Astrocyte (in vitro differentiated cells and primary cell): ENCODE measurements at regions not wholly inside any gene's neighbourhood (a gene's known extent, or its start where the extent isn't known, plus 50 kb on each side); places are given as distances from the start of the nearest gene placed in this dataset.

Experiments used
- CTCF ChIP-seq: IDR thresholded peaks from 2 replicates; pipeline ENCODE4 v1.5.1; 2011; ENCODE audit warnings: low read depth, mild to moderate bottlenecking, inconsistent platforms, low read length, moderate library complexity; ENCODE audit not compliant: insufficient read depth
- EZH2 ChIP-seq: IDR thresholded peaks from 2 replicates; pipeline ENCODE4 v1.6.1; 2012; ENCODE audit warnings: mild to moderate bottlenecking, low read length, inconsistent platforms; ENCODE audit not compliant: insufficient read depth

DNA sequence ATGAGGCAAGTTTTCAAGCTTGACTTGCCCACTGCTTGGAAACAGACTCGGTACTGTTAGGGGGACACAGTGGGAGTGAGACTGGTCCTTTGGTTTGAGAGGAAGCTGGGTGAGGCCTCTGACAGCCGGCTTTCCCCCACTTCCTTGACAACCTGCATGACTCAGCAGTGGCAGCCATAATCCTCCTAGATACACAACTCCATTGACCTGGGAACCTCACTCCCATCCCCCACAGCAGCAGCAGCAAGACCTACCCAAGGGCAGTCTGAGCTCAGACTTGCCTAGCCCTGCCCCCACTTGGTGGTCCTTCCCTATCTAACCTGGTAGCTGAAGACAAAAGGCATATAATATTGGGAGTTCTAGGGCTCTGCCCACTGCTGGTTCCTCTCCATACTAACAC lies 1043.5 kb upstream of the ALCAM start:
- no peak for TF ChIP-seq CTCF
- TF ChIP-seq EZH2 = no peak
